A673 (cell line): ENCODE measurements at regions not wholly inside any gene's neighbourhood (a gene's known extent, or its start where the extent isn't known, plus 50 kb on each side); places are given as distances from the start of the nearest gene placed in this dataset.

ENCODE experiments used
- CTCF ChIP-seq: fragments of 300-800, 200-600 bp; sonication (generic); conservative IDR thresholded peaks from 2 replicates; pipeline ENCODE4 v1.5.1; 2017; ENCODE audit warnings: low read depth, mild to moderate bottlenecking, antibody characterized with exemption, low read length, moderate library complexity, mixed read lengths
- EZH2 ChIP-seq: fragments of 200-600 bp; sonication (generic); IDR thresholded peaks from 2 replicates; pipeline ENCODE4 v1.6.1; 2017; ENCODE audit warnings: borderline replicate concordance, low read depth, mild to moderate bottlenecking, mixed read lengths, antibody characterized with exemption, low read length; ENCODE audit not compliant: poor library complexity, severe bottlenecking

DNA sequence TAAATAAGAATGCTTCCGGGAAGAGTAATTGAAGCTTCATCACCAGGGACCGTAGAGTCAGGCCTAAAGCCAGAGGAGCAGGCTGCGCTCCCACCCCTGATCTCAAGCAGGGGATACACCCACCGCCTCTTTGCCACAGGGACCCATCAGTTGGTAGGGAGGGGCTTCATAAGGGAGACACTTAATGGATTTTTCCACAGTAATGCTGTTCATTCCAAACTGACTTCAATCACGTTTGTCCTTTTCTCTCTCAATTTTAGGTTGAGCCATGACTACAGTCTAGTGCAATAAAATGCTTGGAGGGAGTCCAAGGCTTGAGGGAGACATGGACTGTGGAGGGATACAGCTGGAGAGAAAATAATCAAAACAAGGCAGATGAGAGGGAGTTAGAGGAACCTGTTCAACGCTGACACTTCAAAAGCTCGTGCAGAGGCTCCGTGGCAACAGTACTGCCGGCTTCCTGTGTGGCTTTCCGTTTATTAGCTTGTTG is 111.5 kb downstream of the SEC16B start:
- TF ChIP-seq CTCF (no peak), EZH2 (no peak)
